NCI-H2029 (cell line): ENCODE measurements at regions not wholly inside any gene's neighbourhood (a gene's known extent, or its start where the extent isn't known, plus 50 kb on each side); places are given as distances from the start of the nearest gene placed in this dataset.
"Not testable (repeated sequence)": the region's sequence is repeated elsewhere in the genome, so short reads cannot be mapped to it uniquely, and the experiment has no call there.

Experiments used
- DNase-seq: peaks from one replicate; lab custom pipeline; 2025; lab: John Stamatoyannopoulos, UW

DNA sequence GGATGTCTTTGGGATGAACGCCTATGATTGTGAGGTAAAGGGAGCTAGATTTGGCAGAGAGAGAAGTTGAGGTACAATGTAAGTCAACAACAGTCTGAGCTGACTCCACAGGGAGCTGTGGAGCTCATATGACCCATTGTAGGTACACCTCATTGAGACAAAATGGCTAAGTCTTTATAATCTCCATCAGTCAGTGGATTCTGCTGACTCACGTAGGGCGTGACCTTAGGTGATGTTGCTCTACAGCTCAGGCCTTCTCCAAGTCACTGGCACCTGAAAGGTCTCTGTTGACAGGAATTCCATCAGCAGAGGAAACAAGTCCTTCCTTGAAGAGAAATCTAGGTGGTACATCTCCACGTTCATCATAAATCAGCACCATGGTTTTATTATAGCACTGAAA lies 118.2 kb upstream of the PRR16 start:
- DNase-seq, result no peak

DNA sequence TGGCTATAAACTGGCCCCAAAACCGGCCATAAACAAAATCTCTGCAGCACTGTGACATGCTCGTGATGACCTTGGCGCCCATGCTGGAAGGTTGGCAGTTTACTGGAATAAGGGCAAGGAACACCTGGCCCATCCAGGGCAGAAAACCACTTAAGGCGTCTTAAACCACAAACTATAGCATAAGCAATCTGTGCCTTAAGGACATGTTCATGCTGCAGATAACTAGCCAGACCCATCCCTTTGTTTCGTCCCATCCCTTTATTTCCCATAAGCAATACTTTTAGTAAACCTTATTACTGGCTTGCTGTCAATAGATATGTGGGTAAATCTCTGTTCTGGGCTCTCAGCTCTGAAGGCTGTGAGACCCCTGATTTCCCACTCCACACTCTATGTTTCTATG lies 113.0 kb upstream of the PRR16 start:
- DNase-seq, result not testable (repeated sequence)

DNA sequence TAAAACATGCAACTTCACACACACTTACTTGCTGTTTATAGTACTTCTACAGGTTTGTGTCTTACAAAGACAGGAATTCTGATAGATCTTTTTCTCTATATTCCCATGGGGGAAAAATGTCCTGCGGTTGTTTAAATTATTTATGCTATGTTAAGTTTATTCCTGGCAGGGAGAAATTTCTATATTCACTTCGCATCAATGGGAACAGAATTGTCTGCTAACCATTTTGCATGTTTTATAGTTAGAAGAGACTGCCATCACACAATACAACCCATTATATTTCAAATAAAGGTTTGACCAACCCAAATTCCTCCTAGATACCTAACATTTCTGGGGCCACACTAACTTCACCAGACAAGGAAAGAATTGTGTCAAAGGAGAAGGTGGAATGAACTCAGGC lies 110.0 kb upstream of the PRR16 start:
- no peak for DNase-seq

- DNase-seq, result no peak
Observed at GRCh38 chr5:120358949-120359348, 105.2 kb upstream of the PRR16 start.

GRCh38 chr5:120361941-120362340 lies 102.2 kb upstream of the PRR16 start:
- no peak for DNase-seq

- no peak for DNase-seq
Observed at GRCh38 chr5:120362426-120362825, 101.7 kb upstream of the PRR16 start.

DNA sequence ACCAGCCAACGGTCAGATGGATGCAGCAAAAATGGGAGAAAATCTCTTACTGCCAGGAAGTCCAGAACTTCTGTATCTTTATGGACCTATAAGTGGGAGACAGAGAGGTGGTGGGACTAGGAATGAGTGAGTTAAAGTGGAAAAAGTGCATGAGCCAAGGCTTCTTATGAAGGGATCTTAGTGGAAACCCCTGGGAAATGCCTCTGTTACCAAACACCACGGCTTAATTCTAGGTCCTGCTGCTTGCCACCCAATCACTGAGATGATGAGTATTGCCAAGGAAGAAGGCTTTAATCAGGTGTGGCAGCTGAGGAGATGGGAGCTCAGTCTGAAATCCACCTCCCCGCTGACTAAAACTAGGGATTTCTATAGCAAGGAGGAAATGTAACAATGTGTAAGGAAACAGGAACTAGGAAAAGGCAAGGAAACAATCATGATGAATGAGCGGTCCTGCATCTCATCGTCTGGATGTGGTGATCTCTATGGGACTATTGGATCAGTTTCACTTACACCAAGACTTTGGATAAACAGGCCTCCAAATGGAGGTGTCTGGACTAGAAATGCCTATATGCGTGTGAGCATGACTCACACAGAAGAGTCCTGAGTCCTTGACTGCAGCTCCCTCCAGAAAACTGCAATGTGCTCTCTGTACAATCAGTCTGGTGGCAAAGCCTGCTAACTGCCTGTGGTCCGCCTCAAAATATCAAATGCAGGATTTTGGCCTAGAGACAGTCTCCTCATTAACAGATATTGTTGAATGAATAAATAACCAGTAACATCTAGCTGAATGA lies 98.2 kb upstream of the PRR16 start:
- DNase-seq, result no peak

DNA sequence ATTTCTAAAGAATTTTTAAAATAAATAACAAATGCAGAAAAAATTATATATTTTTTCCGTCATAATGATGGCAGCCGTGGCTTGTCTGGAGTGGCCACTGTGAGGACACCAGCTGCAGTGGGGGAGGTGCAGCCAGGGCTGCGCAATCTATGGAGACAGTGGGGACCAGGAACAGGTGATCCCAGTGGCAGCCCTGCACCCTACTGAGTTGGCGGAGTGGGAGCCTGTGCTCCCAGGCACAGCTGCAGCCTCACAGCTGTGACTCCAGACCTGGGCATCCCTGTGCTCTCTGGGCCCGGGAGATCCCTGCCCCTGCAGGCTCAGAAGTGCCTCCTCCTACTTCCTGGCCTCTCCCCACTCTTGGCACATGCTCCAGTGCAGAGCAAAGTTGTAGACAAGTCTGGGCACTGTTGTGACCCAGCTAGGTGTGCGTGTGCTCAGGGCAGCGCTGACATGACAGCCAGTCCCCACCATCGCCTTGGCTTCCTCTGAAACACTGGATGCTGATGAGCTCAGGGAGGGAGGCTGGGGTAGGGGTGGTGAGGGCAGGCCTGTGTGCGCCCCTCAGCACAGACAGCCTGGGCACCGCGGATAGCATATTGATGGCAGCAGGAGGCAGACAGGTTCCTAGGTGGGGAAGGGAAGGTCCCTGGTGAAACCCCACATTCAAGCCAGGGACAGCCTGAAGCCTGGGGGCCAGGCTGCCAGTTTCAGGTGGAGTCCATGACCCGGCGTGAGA lies 96.0 kb upstream of the PRR16 start:
- DNase-seq, result no peak

DNA sequence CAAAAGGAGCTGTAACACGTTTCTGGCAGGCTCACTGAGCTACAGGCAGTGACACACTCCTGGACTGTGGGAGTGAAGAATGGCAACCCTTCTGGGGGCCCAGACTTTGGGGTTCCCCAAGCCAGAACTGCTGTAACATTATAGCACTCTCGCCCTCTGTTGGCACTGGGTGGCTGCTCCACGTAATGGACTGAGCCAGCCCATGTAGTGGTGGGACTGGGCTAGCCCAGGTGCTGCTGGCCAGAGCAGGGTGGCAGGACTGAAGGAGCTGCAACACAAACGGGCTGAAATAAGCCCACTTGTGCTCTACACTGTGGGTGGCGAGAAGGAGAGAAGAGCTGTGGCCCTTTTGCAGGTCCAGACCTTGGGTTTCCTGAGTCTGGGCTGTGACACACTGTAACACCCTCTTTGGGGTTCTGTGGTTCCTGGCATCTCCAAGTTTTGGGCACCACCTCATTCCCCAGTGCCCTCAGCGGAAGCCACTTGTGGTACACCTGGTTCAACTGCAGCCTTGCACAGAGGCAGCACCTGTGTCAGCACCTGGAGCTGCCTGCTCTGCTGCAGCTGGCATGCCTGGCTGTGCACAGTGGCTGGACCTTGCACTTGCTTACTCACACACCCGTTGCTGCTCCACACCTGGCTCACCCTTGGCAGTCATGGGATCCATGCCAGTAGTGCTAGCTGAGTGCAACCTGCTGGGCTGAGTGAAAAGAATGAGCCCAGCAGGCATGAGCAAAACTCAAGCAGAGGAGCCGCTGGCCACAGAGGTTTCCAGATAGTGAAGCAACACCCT lies 95.0 kb upstream of the PRR16 start:
- DNase-seq, result no peak

- no peak for DNase-seq
Observed at GRCh38 chr5:120372899-120373298, 91.2 kb upstream of the PRR16 start.

GRCh38 chr5:120375248-120375647 lies 88.9 kb upstream of the PRR16 start:
- no peak for DNase-seq

DNA sequence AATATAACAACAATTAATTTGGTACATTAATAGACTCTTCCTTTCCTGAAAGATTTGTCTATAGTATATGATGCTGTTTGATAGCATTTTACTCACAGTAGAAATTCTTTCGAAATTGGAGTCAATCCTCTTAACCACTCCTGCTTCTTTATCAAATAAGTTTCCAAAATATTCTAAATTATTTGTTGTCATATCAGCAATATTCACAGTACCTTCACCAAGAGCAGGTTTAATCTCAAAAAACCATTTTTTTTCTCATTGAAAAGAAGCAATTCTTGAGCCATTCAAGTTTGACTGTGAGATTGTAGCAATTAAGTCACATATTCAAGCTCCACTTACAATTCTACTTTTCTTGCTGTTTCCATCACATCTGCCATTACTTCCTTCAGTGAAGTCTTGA lies 83.5 kb upstream of the PRR16 start:
- DNase-seq, result no peak

GRCh38 chr5:120382833-120383232 lies 81.3 kb upstream of the PRR16 start:
- no peak for DNase-seq

DNA sequence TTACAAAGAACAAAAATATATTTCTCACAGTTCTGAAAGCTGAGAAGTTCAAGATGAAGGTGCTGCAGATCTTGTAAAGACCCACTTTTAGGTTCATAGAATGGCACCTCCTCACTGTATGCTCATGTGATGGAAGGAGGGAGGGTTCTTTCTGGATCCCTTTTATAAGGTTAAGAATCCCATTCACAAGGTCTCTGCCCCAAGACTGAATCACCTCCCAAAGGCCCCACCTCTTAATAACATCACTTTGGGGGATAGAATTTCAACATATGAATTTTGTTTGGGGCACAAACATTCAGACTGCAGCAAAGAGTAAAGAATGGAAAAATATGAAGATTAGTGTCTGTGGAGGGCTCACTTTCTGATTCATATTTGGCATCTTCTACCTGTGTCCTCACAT lies 77.1 kb upstream of the PRR16 start:
- no peak for DNase-seq

GRCh38 chr5:120388016-120388781 lies 75.9 kb upstream of the PRR16 start:
- DNase-seq, result no peak

GRCh38 chr5:120394259-120394658 lies 69.8 kb upstream of the PRR16 start:
- DNase-seq, result no peak

- DNase-seq, result no peak
Observed at GRCh38 chr5:120396186-120396585, 67.9 kb upstream of the PRR16 start.

GRCh38 chr5:120400356-120400755 lies 63.7 kb upstream of the PRR16 start:
- DNase-seq, result no peak

DNA sequence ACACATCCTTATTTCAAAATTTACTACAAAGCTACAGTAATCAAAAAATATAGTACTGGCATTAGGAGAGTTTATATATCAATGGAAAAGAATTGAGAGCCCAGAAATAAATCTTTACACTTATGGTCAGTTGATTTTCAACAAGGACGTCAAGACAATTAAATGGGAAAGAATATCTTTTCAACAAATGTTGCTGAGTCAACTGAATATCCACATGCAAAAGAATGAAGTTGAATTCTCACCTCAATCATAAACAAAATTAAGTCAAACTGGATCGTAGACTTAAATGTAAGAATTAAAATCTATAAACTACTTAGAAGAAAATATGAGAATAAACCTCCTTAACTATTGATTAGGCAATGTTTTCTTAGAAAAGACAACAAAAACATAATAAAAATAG lies 61.5 kb upstream of the PRR16 start:
- no peak for DNase-seq

DNA sequence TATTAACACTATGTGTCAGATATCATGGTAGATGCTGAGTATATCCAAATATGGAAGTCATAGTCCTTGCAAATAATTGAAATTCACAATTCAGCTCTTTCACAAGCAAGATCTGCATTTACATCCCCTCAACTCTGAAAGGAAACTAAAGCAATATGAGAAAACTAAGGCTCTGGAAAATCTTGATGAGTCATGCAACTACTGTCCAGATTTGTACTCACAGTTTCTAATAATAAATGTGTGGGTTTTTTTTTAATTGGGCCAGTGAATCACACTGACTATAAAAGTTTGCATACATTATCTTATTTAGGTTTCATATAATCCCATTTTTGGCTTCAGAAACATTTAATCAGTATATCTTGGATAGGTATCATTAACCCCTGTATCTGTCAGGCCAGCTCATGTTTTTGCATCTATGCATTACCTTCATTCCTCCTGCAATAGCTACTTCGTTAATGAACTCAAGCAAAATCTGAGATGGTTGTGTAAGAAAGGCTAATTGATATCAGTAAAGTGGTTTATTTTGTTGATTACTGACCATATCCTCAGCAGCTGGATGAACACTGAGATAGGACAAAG lies 58.7 kb upstream of the PRR16 start:
- DNase-seq, result no peak

- DNase-seq, result no peak
Observed at GRCh38 chr5:120405923-120406322, 58.2 kb upstream of the PRR16 start.

- DNase-seq, result no peak
Observed at GRCh38 chr5:120413686-120414085, 50.4 kb upstream of the PRR16 start.
